Kidney (tissue), 13 donors: ENCODE measurements at regions not wholly inside any gene's neighbourhood (a gene's known extent, or its start where the extent isn't known, plus 50 kb on each side); places are given as distances from the start of the nearest gene placed in this dataset.
"Not testable (repeated sequence)": the region's sequence is repeated elsewhere in the genome, so short reads cannot be mapped to it uniquely, and the experiment has no call there.

ENCODE experiments used
- DNase-seq, 5 donors: peaks; one replicate each; pipeline ENCODE4 v3.0.0-alpha.2; 2013 to 2020
- FAIRE-seq: peaks from 2 replicates; lab custom pipeline; 2012; peaks lifted over from hg19 to GRCh38; lab: Jason Lieb, UNC
- H3K27ac ChIP-seq, 2 donors: one replicate each; pipeline ENCODE4 v1.7.0; 2013; ENCODE audit warnings: low read depth in 2 of 2, low read length in 2 of 2, inconsistent platforms in 1 of 2
- H3K27me3 ChIP-seq: one replicate; pipeline ENCODE4 v1.7.1; 2013; ENCODE audit warnings: low read length, inconsistent platforms; ENCODE audit not compliant: control insufficient read depth, insufficient read depth
- H3K36me3 ChIP-seq, 3 donors: one replicate each; pipeline versions ENCODE4 v1.7.0 to v1.7.1; 2013; ENCODE audit warnings: low read length in 3 of 3, control low read depth in 1 of 3, inconsistent platforms in 1 of 3; ENCODE audit not compliant: insufficient read depth in 3 of 3, control insufficient read depth in 2 of 3
- H3K4me1 ChIP-seq, 3 donors: one replicate each; pipeline versions ENCODE4 v1.7.0 to v1.7.1; 2013; ENCODE audit warnings: low read length in 3 of 3, inconsistent platforms in 1 of 3, low read depth in 1 of 3; ENCODE audit not compliant: control insufficient read depth in 2 of 3, insufficient read depth in 2 of 3
- H3K4me3 ChIP-seq, 3 donors: one replicate each; pipeline versions ENCODE4 v1.7.0 to v1.8.1; 2013; ENCODE audit warnings: low read length in 3 of 3, control low read depth in 1 of 3, inconsistent platforms in 1 of 3
- H3K9ac ChIP-seq, 3 donors: one replicate each; pipeline versions ENCODE4 v1.7.0 to v1.7.1; 2013; ENCODE audit warnings: low read length in 3 of 3, control low read depth in 1 of 3, inconsistent platforms in 1 of 3
- H3K9me3 ChIP-seq, 3 donors: one replicate each; pipeline versions ENCODE4 v1.7.0 to v1.7.1; 2013; ENCODE audit warnings: low read length in 3 of 3, control low read depth in 1 of 3, inconsistent platforms in 1 of 3; ENCODE audit not compliant: control insufficient read depth in 2 of 3, insufficient read depth in 1 of 3
- CTCF ChIP-seq: IDR thresholded peaks from 3 replicates; pipeline ENCODE4 v1.5.1; 2012; ENCODE audit warnings: mild to moderate bottlenecking, moderate library complexity, borderline replicate concordance; ENCODE audit not compliant: insufficient read depth; ENCODE audit errors: extremely low read depth
- intact Hi-C: fragments of 100-400 bp; cut with DNase I; formaldehyde crosslinking; loops from one replicate; pipeline ENCODE4 v1.11.1; 2022
- donor health status: control.
- donor health status: control.
- donor health status: control.
- donor health status: control.
- donor health status: control.
- donor health status: DM: yes; HTN: yes; CAD: no.
- donor health status: Normal renal cell carcinoma (clear cell type).

- no peaks in the 10 kb centered on the region for H3K27me3 ChIP-seq
- no peak overlapping the region for H3K27ac ChIP-seq
- no peaks in the 10 kb centered on the region for H3K36me3 ChIP-seq
- DNase-seq (no peak), FAIRE-seq (no peak)
- intact Hi-C loops = no loop called here
- H3K9me3 ChIP-seq = no peaks in the 10 kb centered on the region
- no peak overlapping the region for H3K9ac ChIP-seq
- no peaks in the 10 kb centered on the region for H3K4me1 ChIP-seq
- no peak overlapping the region for H3K4me3 ChIP-seq
- no peak for TF ChIP-seq CTCF
Measured at GRCh38 chr4:66373268-66373667, 703.0 kb upstream of the EPHA5 start.

- H3K27ac ChIP-seq = no peak overlapping the region
- intact Hi-C loops = no loop called here
- no peaks in the 10 kb centered on the region for H3K4me1 ChIP-seq
- H3K9ac ChIP-seq = no peak overlapping the region
- FAIRE-seq = no peak
- H3K4me3 ChIP-seq = no peak overlapping the region
- DNase-seq = no peak
- no peaks in the 10 kb centered on the region for H3K9me3 ChIP-seq
- no peaks in the 10 kb centered on the region for H3K36me3 ChIP-seq
- no peak for TF ChIP-seq CTCF
- H3K27me3 ChIP-seq = no peaks in the 10 kb centered on the region
Measured at GRCh38 chr4:66372706-66373105, 702.4 kb upstream of the EPHA5 start.

GRCh38 chr4:66367043-66367660 lies 696.9 kb upstream of the EPHA5 start:
- intact Hi-C loops = no loop called here
- Histone ChIP-seq H3K9ac (no peak overlapping the region), H3K27me3 (no peaks in the 10 kb centered on the region), H3K4me3 (no peak overlapping the region), H3K4me1 (no peaks in the 10 kb centered on the region), H3K36me3 (no peaks in the 10 kb centered on the region), H3K9me3 (no peaks in the 10 kb centered on the region), H3K27ac (no peak overlapping the region)
- FAIRE-seq = no peak
- no peak for DNase-seq
- TF ChIP-seq CTCF = no peak

GRCh38 chr4:66360395-66360794 lies 690.1 kb upstream of the EPHA5 start:
- H3K27ac ChIP-seq, H3K36me3 ChIP-seq, H3K9me3 ChIP-seq, H3K4me3 ChIP-seq, FAIRE-seq, DNase-seq, H3K9ac ChIP-seq, H3K27me3 ChIP-seq, intact Hi-C loops, H3K4me1 ChIP-seq: not testable (repeated sequence)
